ENCODE measurements at regions not wholly inside any gene's neighbourhood (a gene's known extent, or its start where the extent isn't known, plus 50 kb on each side); places are given as distances from the start of the nearest gene placed in this dataset.

GRCh38 chr10:60704471-60704870 lies 73.8 kb upstream of the CDK1 start:
- no peaks in the 10 kb centered on the region for H3K27me3 ChIP-seq (ENCODE audit: insufficient read depth, low read length, poor library complexity, severe bottlenecking)
- H3K9me3 ChIP-seq (ENCODE audit: insufficient read depth, low read depth, low read length) = no peaks in the 10 kb centered on the region
- no peak overlapping the region for H3K4me2 ChIP-seq (ENCODE audit: low read depth, low read length, poor library complexity, severe bottlenecking)
- no peak for TF ChIP-seq EZH2phosphoT487 (IDR thresholded peaks at IDR 0.05; ENCODE audit: borderline replicate concordance)
- TF ChIP-seq, protein P1, sequence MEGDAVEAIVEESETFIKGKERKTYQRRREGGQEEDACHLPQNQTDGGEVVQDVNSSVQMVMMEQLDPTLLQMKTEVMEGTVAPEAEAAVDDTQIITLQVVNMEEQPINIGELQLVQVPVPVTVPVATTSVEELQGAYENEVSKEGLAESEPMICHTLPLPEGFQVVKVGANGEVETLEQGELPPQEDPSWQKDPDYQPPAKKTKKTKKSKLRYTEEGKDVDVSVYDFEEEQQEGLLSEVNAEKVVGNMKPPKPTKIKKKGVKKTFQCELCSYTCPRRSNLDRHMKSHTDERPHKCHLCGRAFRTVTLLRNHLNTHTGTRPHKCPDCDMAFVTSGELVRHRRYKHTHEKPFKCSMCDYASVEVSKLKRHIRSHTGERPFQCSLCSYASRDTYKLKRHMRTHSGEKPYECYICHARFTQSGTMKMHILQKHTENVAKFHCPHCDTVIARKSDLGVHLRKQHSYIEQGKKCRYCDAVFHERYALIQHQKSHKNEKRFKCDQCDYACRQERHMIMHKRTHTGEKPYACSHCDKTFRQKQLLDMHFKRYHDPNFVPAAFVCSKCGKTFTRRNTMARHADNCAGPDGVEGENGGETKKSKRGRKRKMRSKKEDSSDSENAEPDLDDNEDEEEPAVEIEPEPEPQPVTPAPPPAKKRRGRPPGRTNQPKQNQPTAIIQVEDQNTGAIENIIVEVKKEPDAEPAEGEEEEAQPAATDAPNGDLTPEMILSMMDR (conservative IDR thresholded peaks at IDR 0.05; ENCODE audit: low read length) = no peak
- H3F3A ChIP-seq (ENCODE audit: low read depth) = no peaks in the 10 kb centered on the region
- H2AFZ ChIP-seq (ENCODE audit: low read length) = no peak overlapping the region
- no peaks in the 10 kb centered on the region for H3K9me2 ChIP-seq (replicated peaks; ENCODE audit: low read depth, low read length)
- H4K20me1 ChIP-seq (ENCODE audit: insufficient read depth, low read length, poor library complexity, severe bottlenecking) = no peaks in the 10 kb centered on the region
- no peaks in the 10 kb centered on the region for H3K4me1 ChIP-seq (ENCODE audit: insufficient read depth, low read length, poor library complexity, severe bottlenecking)
- H3K9ac ChIP-seq (ENCODE audit: low read depth, low read length, poor library complexity, severe bottlenecking) = no peak overlapping the region
- H3K36me3 ChIP-seq (ENCODE audit: insufficient read depth, low read length) = no peaks in the 10 kb centered on the region
- no peak overlapping the region for H3K4me3 ChIP-seq (ENCODE audit: low read length, poor library complexity, severe bottlenecking)
- H3K79me2 ChIP-seq (ENCODE audit: insufficient read depth, low read length) = no peaks in the 10 kb centered on the region

- Histone ChIP-seq H3K9me2 (replicated peaks; ENCODE audit: low read depth, low read length) (no peaks in the 10 kb centered on the region), H3F3A (ENCODE audit: low read depth) (no peaks in the 10 kb centered on the region), H3K4me2 (ENCODE audit: low read depth, low read length, poor library complexity, severe bottlenecking) (no peak overlapping the region), H4K20me1 (ENCODE audit: insufficient read depth, low read length, poor library complexity, severe bottlenecking) (no peaks in the 10 kb centered on the region), H3K4me3 (ENCODE audit: low read length, poor library complexity, severe bottlenecking) (no peak overlapping the region), H3K4me1 (ENCODE audit: insufficient read depth, low read length, poor library complexity, severe bottlenecking) (no peaks in the 10 kb centered on the region), H3K9me3 (ENCODE audit: insufficient read depth, low read depth, low read length) (no peaks in the 10 kb centered on the region), H3K27me3 (ENCODE audit: insufficient read depth, low read length, poor library complexity, severe bottlenecking) (no peaks in the 10 kb centered on the region), H2AFZ (ENCODE audit: low read length) (no peak overlapping the region), H3K9ac (ENCODE audit: low read depth, low read length, poor library complexity, severe bottlenecking) (no peak overlapping the region), H3K79me2 (ENCODE audit: insufficient read depth, low read length) (no peaks in the 10 kb centered on the region), H3K36me3 (ENCODE audit: insufficient read depth, low read length) (no peaks in the 10 kb centered on the region)
- TF ChIP-seq, protein P1 (conservative IDR thresholded peaks at IDR 0.05; ENCODE audit: low read length) = no peak
- no peak for TF ChIP-seq EZH2phosphoT487 (IDR thresholded peaks at IDR 0.05; ENCODE audit: borderline replicate concordance)
Measured at GRCh38 chr10:60703266-60704041, 74.8 kb upstream of the CDK1 start.

DNA sequence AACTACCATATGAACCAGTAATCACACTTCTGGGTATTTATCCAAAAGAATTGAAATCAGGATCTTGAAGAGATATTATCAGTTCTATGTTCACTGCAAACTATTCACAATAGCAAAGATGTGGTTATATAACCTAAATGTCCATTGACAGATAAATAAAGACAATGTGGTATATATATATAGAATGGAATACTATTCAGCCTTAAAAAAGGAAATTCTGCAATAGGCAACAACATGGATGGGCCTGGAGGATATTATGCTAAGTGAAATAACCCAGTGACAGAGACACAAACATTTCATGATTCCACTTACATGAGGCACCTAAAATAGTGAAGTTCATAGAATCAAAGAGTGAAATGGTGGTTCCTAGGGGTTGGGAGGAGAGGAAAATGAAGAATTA lies 90.6 kb upstream of the CDK1 start:
- Histone ChIP-seq H3K36me3 (ENCODE audit: insufficient read depth, low read length) (no peaks in the 10 kb centered on the region), H3K4me1 (ENCODE audit: insufficient read depth, low read length, poor library complexity, severe bottlenecking) (no peaks in the 10 kb centered on the region), H3K9me3 (ENCODE audit: insufficient read depth, low read depth, low read length) (no peaks in the 10 kb centered on the region), H3F3A (ENCODE audit: low read depth) (no peaks in the 10 kb centered on the region), H3K4me3 (ENCODE audit: low read length, poor library complexity, severe bottlenecking) (no peak overlapping the region), H3K79me2 (ENCODE audit: insufficient read depth, low read length) (no peaks in the 10 kb centered on the region), H2AFZ (ENCODE audit: low read length) (no peak overlapping the region), H3K9ac (ENCODE audit: low read depth, low read length, poor library complexity, severe bottlenecking) (no peak overlapping the region), H4K20me1 (ENCODE audit: insufficient read depth, low read length, poor library complexity, severe bottlenecking) (no peaks in the 10 kb centered on the region), H3K27me3 (ENCODE audit: insufficient read depth, low read length, poor library complexity, severe bottlenecking) (no peaks in the 10 kb centered on the region), H3K4me2 (ENCODE audit: low read depth, low read length, poor library complexity, severe bottlenecking) (no peak overlapping the region), H3K9me2 (replicated peaks; ENCODE audit: low read depth, low read length) (no peaks in the 10 kb centered on the region)
- TF ChIP-seq, protein P1 (conservative IDR thresholded peaks at IDR 0.05; ENCODE audit: low read length) = no peak
